ENCODE measurements at regions not wholly inside any gene's neighbourhood (a gene's known extent, or its start where the extent isn't known, plus 50 kb on each side); places are given as distances from the start of the nearest gene placed in this dataset.

- Mint-ChIP-seq H3K27ac (no peak overlapping the region), H3K9me3 (no peaks in the 10 kb centered on the region), H3K4me1 (peaks cover 27% of the 10 kb centered on the region)
Measured at GRCh38 chr2:239824866-239825704, 200.1 kb downstream of the NDUFA10 start.

GRCh38 chr2:239824046-239824694, 201.0 kb downstream of the NDUFA10 start:
- peaks cover 24% of the 10 kb centered on the region for H3K27me3 Mint-ChIP-seq (ENCODE audit: low read depth)
- TF ChIP-seq CTCF (IDR thresholded peaks at IDR 0.05; ENCODE audit: unreplicated experiment in 3 of 3), result peak; percentile 24 to 47 (median 28)
- H3K4me1 Mint-ChIP-seq, result peaks cover 21% of the 10 kb centered on the region
- H3K27ac Mint-ChIP-seq, result no peak overlapping the region
- H3K9me3 Mint-ChIP-seq, result no peaks in the 10 kb centered on the region
- H3K4me3 Mint-ChIP-seq, result no peak overlapping the region
- H3K36me3 Mint-ChIP-seq (ENCODE audit: low read depth), result no peaks in the 10 kb centered on the region

More at GRCh38 chr2:239824866-239825704, 200.1 kb downstream of the NDUFA10 start:
- Mint-ChIP-seq H3K36me3 (ENCODE audit: low read depth) (no peaks in the 10 kb centered on the region), H3K27me3 (ENCODE audit: low read depth) (peaks cover 24% of the 10 kb centered on the region), H3K4me3 (no peak overlapping the region)
- no peak for TF ChIP-seq CTCF (IDR thresholded peaks at IDR 0.05; ENCODE audit: unreplicated experiment in 3 of 3)

GRCh38 chr2:239822146-239822831, 202.9 kb downstream of the NDUFA10 start:
- H3K36me3 Mint-ChIP-seq (ENCODE audit: low read depth), result no peaks in the 10 kb centered on the region
- peaks cover 24% of the 10 kb centered on the region for H3K27me3 Mint-ChIP-seq (ENCODE audit: low read depth)
- H3K4me3 Mint-ChIP-seq, result no peak overlapping the region
- H3K27ac Mint-ChIP-seq, result no peak overlapping the region
- no peaks in the 10 kb centered on the region for H3K9me3 Mint-ChIP-seq
- H3K4me1 Mint-ChIP-seq, result peaks cover 12% of the 10 kb centered on the region
- TF ChIP-seq CTCF (IDR thresholded peaks at IDR 0.05; ENCODE audit: unreplicated experiment in 3 of 3), result no peak

GRCh38 chr2:239821694-239822075, 203.5 kb downstream of the NDUFA10 start:
- Mint-ChIP-seq H3K4me3 (no peak overlapping the region), H3K9me3 (no peaks in the 10 kb centered on the region)

More at GRCh38 chr2:239821694-239822075, 203.5 kb downstream of the NDUFA10 start:
- Mint-ChIP-seq H3K36me3 (ENCODE audit: low read depth) (no peaks in the 10 kb centered on the region), H3K4me1 (peaks cover 12% of the 10 kb centered on the region), H3K27ac (no peak overlapping the region), H3K27me3 (ENCODE audit: low read depth) (peaks cover 24% of the 10 kb centered on the region)
- no peak for TF ChIP-seq CTCF (IDR thresholded peaks at IDR 0.05; ENCODE audit: unreplicated experiment in 3 of 3)

All from nephron (organoid).